HCT116 (cell line): ENCODE measurements at regions not wholly inside any gene's neighbourhood (a gene's known extent, or its start where the extent isn't known, plus 50 kb on each side); places are given as distances from the start of the nearest gene placed in this dataset.

ENCODE experiments used
- ATAC-seq: fragments of 200-7000 bp; cut with Tn5 transposase; 2 replicates; pipeline ENCODE4 v1.9.1; 2020; ENCODE audit warnings: mild to moderate bottlenecking, moderate library complexity
- BruUV-seq: library from RNA; stranded (reverse); fragments of 400-500 nt; replicated peaks from 2 replicates; lab custom pipeline; 2021; lab: Mats Ljungman, UMichigan
- CTCF ChIA-PET: fragments of 300-600 bp; sonication (Branson Sonifier 250); formaldehyde crosslinking; loops from one replicate; lab custom pipeline; 2021; ENCODE audit warnings: antibody characterized with exemption; lab: Charles Lee
- POLR2A ChIA-PET: fragments of 300-600, 350-600 bp; sonication (Branson Sonifier 250); formaldehyde crosslinking; loops from one replicate; lab custom pipeline; 2021; ENCODE audit warnings: antibody characterized with exemption; lab: Charles Lee
- RAD21 ChIA-PET, 2 experiments: fragments of 300-600 bp; sonication (Branson Sonifier 250); formaldehyde crosslinking; loops; one replicate each; lab custom pipeline; 2023; ENCODE audit warnings: low total read pairs in 2 of 2; ENCODE audit not compliant: uncharacterized antibody in 2 of 2, unreplicated experiment in 2 of 2, low non-redundant PET in 1 of 2; lab: Charles Lee
- DNase-seq: peaks from one replicate; pipeline ENCODE4 v3.0.0-alpha.2; 2010; ENCODE audit warnings: low read depth, low spot score
- H2AFZ ChIP-seq: fragments of 200-600 bp; shearing (Covaris generic), sonication (generic); 2 replicates; pipeline ENCODE4 v1.6.1; 2017; ENCODE audit warnings: low read depth, mixed run types, mixed read lengths, antibody characterized with exemption, low read length; ENCODE audit not compliant: poor library complexity, severe bottlenecking
- H3K27ac ChIP-seq: 2 replicates; pipeline ENCODE4 v1.5.1; 2012; ENCODE audit warnings: low read depth, low read length
- H3K27me3 ChIP-seq: fragments of 200-600 bp; sonication (generic); 2 replicates; pipeline ENCODE4 v1.6.1; 2016; ENCODE audit warnings: mixed run types, low read length, mixed read lengths; ENCODE audit not compliant: insufficient read depth
- H3K36me3 ChIP-seq, 2 experiments: fragments of 200-500 bp in 1 of 2; fragments of 200-600 bp in 1 of 2; sonication (Bioruptor generic) in 1 of 2; sonication (generic) in 1 of 2; 2 replicates each; pipeline versions ENCODE4 v1.5.1 to v1.6.1; 2014 to 2016; ENCODE audit warnings: low read length in 2 of 2, inconsistent platforms in 1 of 2, mixed read lengths in 1 of 2, mixed run types in 1 of 2; ENCODE audit not compliant: insufficient read depth in 2 of 2, control insufficient read depth in 1 of 2
- H3K4me1 ChIP-seq, 2 experiments: fragments of 200-600 bp in 1 of 2; sonication (generic) in 1 of 2; 2 replicates each; pipeline versions ENCODE4 v1.5.1 to v1.6.1; 2012 to 2017; ENCODE audit warnings: low read length in 2 of 2, inconsistent platforms in 1 of 2, mild to moderate bottlenecking in 1 of 2, mixed read lengths in 1 of 2, mixed run types in 1 of 2, moderate library complexity in 1 of 2; ENCODE audit not compliant: insufficient read depth in 2 of 2, control insufficient read depth in 1 of 2
- H3K4me2 ChIP-seq: fragments of 200-600 bp; sonication (generic); 2 replicates; pipeline ENCODE4 v1.6.1; 2017; ENCODE audit warnings: mixed run types, low read length, mixed read lengths
- H3K4me3 ChIP-seq, 2 experiments: fragments of 200-600 bp in 1 of 2; sonication (generic) in 1 of 2; replicated peaks in 1 of 2; 2 replicates each; pipeline ENCODE4 v1.5.1; 2011 to 2016; ENCODE audit warnings: low read length in 2 of 2, control low read depth in 1 of 2, low read depth in 1 of 2, mild to moderate bottlenecking in 1 of 2, mixed read lengths in 1 of 2, mixed run types in 1 of 2
- H3K79me2 ChIP-seq: fragments of 200-600 bp; sonication (generic); 2 replicates; pipeline ENCODE4 v1.6.1; 2017; ENCODE audit warnings: mild to moderate bottlenecking, mixed run types, low read length, moderate library complexity, mixed read lengths; ENCODE audit not compliant: insufficient read depth
- H3K9ac ChIP-seq: fragments of 200-600 bp; sonication (generic); 2 replicates; pipeline ENCODE4 v1.6.1; 2016; ENCODE audit warnings: low read length, mixed read lengths
- H3K9me2 ChIP-seq: fragments of 200-600 bp; sonication (generic), shearing (Covaris generic); 2 replicates; pipeline ENCODE4 v1.6.1; 2017; ENCODE audit warnings: mixed run types, mild to moderate bottlenecking, moderate library complexity; ENCODE audit not compliant: insufficient read depth
- H3K9me3 ChIP-seq, 2 experiments: fragments of 200-500 bp in 1 of 2; fragments of 200-600 bp in 1 of 2; sonication (Bioruptor generic) in 1 of 2; sonication (generic) in 1 of 2; 2 replicates each; pipeline ENCODE4 v1.6.1; 2014 to 2017; ENCODE audit warnings: low read length in 2 of 2, mixed read lengths in 2 of 2, inconsistent platforms in 1 of 2, low read depth in 1 of 2, mild to moderate bottlenecking in 1 of 2, mixed run types in 1 of 2, moderate library complexity in 1 of 2; ENCODE audit not compliant: control insufficient read depth in 1 of 2, insufficient read depth in 1 of 2
- H4K20me1 ChIP-seq: fragments of 200-600 bp; sonication (generic), shearing (Covaris generic); 2 replicates; pipeline ENCODE4 v1.6.1; 2017; ENCODE audit warnings: mixed run types, mild to moderate bottlenecking, moderate library complexity; ENCODE audit not compliant: insufficient read depth
- CBX3 ChIP-seq: IDR thresholded peaks from 2 replicates; pipeline ENCODE4 v1.6.1; 2012; ENCODE audit warnings: low read depth
- CEBPB ChIP-seq: IDR thresholded peaks from 2 replicates; pipeline ENCODE4 v1.6.1; 2012; ENCODE audit warnings: low read depth
- CTCF ChIP-seq, 3 experiments: fragments of 200-600 bp in 1 of 3; sonication (generic) in 1 of 3; IDR thresholded peaks in 2 of 3; conservative IDR thresholded peaks in 1 of 3; 2 replicates each; pipeline ENCODE4 v1.5.1; 2012 to 2017; ENCODE audit warnings: low read depth in 2 of 3, low read length in 2 of 3, antibody characterized with exemption in 1 of 3, borderline replicate concordance in 1 of 3, control low read depth in 1 of 3, mild to moderate bottlenecking in 1 of 3, mixed read lengths in 1 of 3, mixed run types in 1 of 3, moderate library complexity in 1 of 3; ENCODE audit not compliant: insufficient read depth in 1 of 3
- ELF1 ChIP-seq: IDR thresholded peaks from 2 replicates; pipeline ENCODE4 v1.6.1; 2012; ENCODE audit warnings: low read depth, borderline replicate concordance
- EZH2 ChIP-seq: fragments of 200-600 bp; sonication (generic); IDR thresholded peaks from 2 replicates; pipeline ENCODE4 v1.6.1; 2017; ENCODE audit warnings: antibody characterized with exemption, mixed run types
- FOSL1 ChIP-seq: IDR thresholded peaks from 2 replicates; pipeline ENCODE4 v1.6.1; 2012; ENCODE audit warnings: low read depth
- JUND ChIP-seq: IDR thresholded peaks from 2 replicates; pipeline ENCODE4 v1.6.1; 2012
- POLR2AphosphoS5 ChIP-seq: IDR thresholded peaks from 2 replicates; pipeline ENCODE4 v1.6.1; 2011; ENCODE audit warnings: mild to moderate bottlenecking, low read depth, low read length, moderate library complexity
- RAD21 ChIP-seq: IDR thresholded peaks from 2 replicates; pipeline ENCODE4 v1.6.1; 2012; ENCODE audit warnings: low read depth, mild to moderate bottlenecking
- SIN3A ChIP-seq: IDR thresholded peaks from 2 replicates; pipeline ENCODE4 v1.6.1; 2012; ENCODE audit warnings: low read depth
- SP1 ChIP-seq: IDR thresholded peaks from 2 replicates; pipeline ENCODE4 v1.6.1; 2012; ENCODE audit warnings: low read depth
- SRF ChIP-seq: IDR thresholded peaks from 2 replicates; pipeline ENCODE4 v1.6.1; 2012; ENCODE audit warnings: low read depth
- TCF7L2 ChIP-seq: IDR thresholded peaks from 2 replicates; pipeline ENCODE4 v1.7.0; 2011; ENCODE audit warnings: borderline replicate concordance, inconsistent platforms; ENCODE audit not compliant: insufficient read depth, insufficient read length; ENCODE audit errors: extremely low read depth
- YY1 ChIP-seq: IDR thresholded peaks from 2 replicates; pipeline ENCODE4 v1.6.1; 2011; ENCODE audit warnings: low read length, low read depth, moderate library complexity, mild to moderate bottlenecking; ENCODE audit not compliant: insufficient replicate concordance; ENCODE audit errors: extremely low read depth
- ZFX ChIP-seq: fragments of 450-650 bp; IDR thresholded peaks from 2 replicates; pipeline ENCODE4 v1.6.1; 2017
- ZNF274 ChIP-seq: fragments of 200-500 bp; sonication (Bioruptor generic); IDR thresholded peaks from 2 replicates; pipeline ENCODE4 v1.6.1; 2014; ENCODE audit warnings: mild to moderate bottlenecking, low read depth, low read length, inconsistent platforms
- intact Hi-C: fragments of 100-400 bp; cut with micrococcal nuclease; formaldehyde crosslinking; loops from 2 replicates; pipeline ENCODE4 v1.10.0; 2022
- TF ChIP-seq, protein P1 (sequence below): IDR thresholded peaks from 2 replicates; pipeline ENCODE4 v1.6.1; 2012

GRCh38 chrX:94744786-94745185 lies 1070.8 kb downstream of the FAM133A start:
- Histone ChIP-seq H3K79me2 (no peaks in the 10 kb centered on the region), H3K4me2 (no peak overlapping the region), H3K36me3 (no peaks in the 10 kb centered on the region), H2AFZ (no peak overlapping the region), H3K9ac (no peak overlapping the region), H4K20me1 (no peaks in the 10 kb centered on the region), H3K9me3 (no peaks in the 10 kb centered on the region), H3K27ac (no peak overlapping the region), H3K9me2 (no peaks in the 10 kb centered on the region), H3K4me3 (no peak overlapping the region), H3K4me1 (no peaks in the 10 kb centered on the region), H3K27me3 (no peaks in the 10 kb centered on the region)
- TF ChIP-seq SRF, result no peak
- no peak for TF ChIP-seq ELF1
- no peak for TF ChIP-seq CBX3
- TF ChIP-seq POLR2AphosphoS5, result no peak
- no peak for TF ChIP-seq SIN3A
- TF ChIP-seq CTCF (IDR thresholded peaks at IDR 0.05 in 2 of 3, conservative IDR thresholded peaks at IDR 0.05 in 1 of 3; ENCODE audit: borderline replicate concordance in 1 of 3, insufficient read depth in 1 of 3, low read depth in 2 of 3, low read length in 2 of 3), result no peak
- no peak for TF ChIP-seq RAD21
- TF ChIP-seq CEBPB, result no peak
- no peak for TF ChIP-seq JUND
- no peak for TF ChIP-seq TCF7L2
- no peak for TF ChIP-seq EZH2
- TF ChIP-seq, protein P1, sequence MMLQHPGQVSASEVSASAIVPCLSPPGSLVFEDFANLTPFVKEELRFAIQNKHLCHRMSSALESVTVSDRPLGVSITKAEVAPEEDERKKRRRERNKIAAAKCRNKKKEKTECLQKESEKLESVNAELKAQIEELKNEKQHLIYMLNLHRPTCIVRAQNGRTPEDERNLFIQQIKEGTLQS, result no peak
- no peak for TF ChIP-seq SP1
- no peak for TF ChIP-seq ZNF274
- no peak for TF ChIP-seq YY1
- TF ChIP-seq ZFX, result no peak
- TF ChIP-seq FOSL1, result no peak
- POLR2A ChIA-PET, result no interaction called here
- RAD21 ChIA-PET, result no interaction called here
- intact Hi-C loops, result no loop called here
- DNase-seq, result no peak
- no peak for ATAC-seq
- BruUV-seq, result no TSS peak
- CTCF ChIA-PET, result no interaction called here
